SHP77 treated with DMSO at 0.1 percent for 48 hours (cell line): ENCODE measurements at regions not wholly inside any gene's neighbourhood (a gene's known extent, or its start where the extent isn't known, plus 50 kb on each side); places are given as distances from the start of the nearest gene placed in this dataset.

Source experiments
- DNase-seq: peaks from one replicate; lab custom pipeline; 2025; lab: John Stamatoyannopoulos, UW

- DNase-seq = no peak
Measured at GRCh38 chr4:31370866-31371465, 650.8 kb downstream of the PCDH7 start.

- DNase-seq = no peak
Measured at GRCh38 chr4:31374256-31374960, 654.2 kb downstream of the PCDH7 start.

GRCh38 chr4:31375936-31376335 lies 655.8 kb downstream of the PCDH7 start:
- no peak for DNase-seq

GRCh38 chr4:31379364-31379763 lies 659.2 kb downstream of the PCDH7 start:
- DNase-seq = no peak

- no peak for DNase-seq
Measured at GRCh38 chr4:31383767-31384166, 663.6 kb downstream of the PCDH7 start.

- no peak for DNase-seq
Measured at GRCh38 chr4:31390849-31391248, 670.7 kb downstream of the PCDH7 start.

- no peak for DNase-seq
Measured at GRCh38 chr4:31391976-31392375, 671.8 kb downstream of the PCDH7 start.

- DNase-seq = no peak
Measured at GRCh38 chr4:31392923-31393322, 672.8 kb downstream of the PCDH7 start.

GRCh38 chr4:31408121-31408520 lies 688.0 kb downstream of the PCDH7 start:
- DNase-seq = no peak

- no peak for DNase-seq
Measured at GRCh38 chr4:31411565-31411964, 691.4 kb downstream of the PCDH7 start.

GRCh38 chr4:31415629-31416028 lies 695.5 kb downstream of the PCDH7 start:
- DNase-seq = no peak

GRCh38 chr4:31416498-31416897 lies 696.3 kb downstream of the PCDH7 start:
- no peak for DNase-seq

GRCh38 chr4:31417040-31417439 lies 696.9 kb downstream of the PCDH7 start:
- no peak for DNase-seq

- no peak for DNase-seq
Measured at GRCh38 chr4:31422006-31422405, 701.8 kb downstream of the PCDH7 start.

- no peak for DNase-seq
Measured at GRCh38 chr4:31427691-31428090, 707.5 kb downstream of the PCDH7 start.

- no peak for DNase-seq
Measured at GRCh38 chr4:31442236-31442635, 722.1 kb downstream of the PCDH7 start.

- DNase-seq = no peak
Measured at GRCh38 chr4:31445526-31445925, 725.4 kb downstream of the PCDH7 start.

- no peak for DNase-seq
Measured at GRCh38 chr4:31455612-31456011, 735.4 kb downstream of the PCDH7 start.

GRCh38 chr4:31458813-31459212 lies 738.6 kb downstream of the PCDH7 start:
- no peak for DNase-seq

GRCh38 chr4:31461421-31461820 lies 741.3 kb downstream of the PCDH7 start:
- no peak for DNase-seq

- no peak for DNase-seq
Measured at GRCh38 chr4:31467781-31468180, 747.6 kb downstream of the PCDH7 start.

- no peak for DNase-seq
Measured at GRCh38 chr4:31474221-31474620, 754.1 kb downstream of the PCDH7 start.

- no peak for DNase-seq
Measured at GRCh38 chr4:31482691-31483090, 762.5 kb downstream of the PCDH7 start.

GRCh38 chr4:31499216-31499615 lies 779.0 kb downstream of the PCDH7 start:
- DNase-seq = peak; percentile 7
